ENCODE measurements at regions not wholly inside any gene's neighbourhood (a gene's known extent, or its start where the extent isn't known, plus 50 kb on each side); places are given as distances from the start of the nearest gene placed in this dataset.
A peak's percentile ranks its signal among the peaks of the same experiment; 100 is the strongest.

DNA sequence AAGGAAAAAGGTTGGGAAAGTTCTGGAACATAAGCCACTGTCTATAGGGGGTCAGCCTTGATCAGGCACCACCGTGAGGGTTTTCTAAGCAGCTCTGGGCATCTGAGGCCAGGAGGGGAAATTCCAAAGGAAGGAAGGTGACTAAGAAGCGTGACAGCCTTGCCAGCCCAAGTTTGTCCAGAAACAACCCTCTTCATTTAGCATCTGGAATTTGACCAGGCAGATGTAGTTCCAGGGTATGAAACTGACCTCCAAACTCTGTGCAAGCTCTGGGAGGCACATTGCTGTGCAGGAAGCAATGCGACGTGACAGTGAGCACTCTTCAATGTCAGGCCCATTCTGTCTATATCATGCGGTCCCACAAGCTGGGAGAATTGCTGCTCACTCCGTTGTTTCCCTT lies 85.4 kb upstream of the TPM1 start:
- Mint-ChIP-seq H3K27me3 (ENCODE audit: unreplicated experiment) (no peaks in the 10 kb centered on the region), H3K9me3 (ENCODE audit: unreplicated experiment) (no peaks in the 10 kb centered on the region), H3K4me1 (ENCODE audit: unreplicated experiment) (peaks cover 29% of the 10 kb centered on the region), H3K27ac (ENCODE audit: unreplicated experiment) (peak overlapping the region; percentile 56), H3K4me3 (ENCODE audit: unreplicated experiment) (no peak overlapping the region), H3K36me3 (ENCODE audit: unreplicated experiment) (no peaks in the 10 kb centered on the region)
- TF ChIP-seq, protein P1, sequence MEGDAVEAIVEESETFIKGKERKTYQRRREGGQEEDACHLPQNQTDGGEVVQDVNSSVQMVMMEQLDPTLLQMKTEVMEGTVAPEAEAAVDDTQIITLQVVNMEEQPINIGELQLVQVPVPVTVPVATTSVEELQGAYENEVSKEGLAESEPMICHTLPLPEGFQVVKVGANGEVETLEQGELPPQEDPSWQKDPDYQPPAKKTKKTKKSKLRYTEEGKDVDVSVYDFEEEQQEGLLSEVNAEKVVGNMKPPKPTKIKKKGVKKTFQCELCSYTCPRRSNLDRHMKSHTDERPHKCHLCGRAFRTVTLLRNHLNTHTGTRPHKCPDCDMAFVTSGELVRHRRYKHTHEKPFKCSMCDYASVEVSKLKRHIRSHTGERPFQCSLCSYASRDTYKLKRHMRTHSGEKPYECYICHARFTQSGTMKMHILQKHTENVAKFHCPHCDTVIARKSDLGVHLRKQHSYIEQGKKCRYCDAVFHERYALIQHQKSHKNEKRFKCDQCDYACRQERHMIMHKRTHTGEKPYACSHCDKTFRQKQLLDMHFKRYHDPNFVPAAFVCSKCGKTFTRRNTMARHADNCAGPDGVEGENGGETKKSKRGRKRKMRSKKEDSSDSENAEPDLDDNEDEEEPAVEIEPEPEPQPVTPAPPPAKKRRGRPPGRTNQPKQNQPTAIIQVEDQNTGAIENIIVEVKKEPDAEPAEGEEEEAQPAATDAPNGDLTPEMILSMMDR (IDR thresholded peaks at IDR 0.05) = no peak
- DNase-seq (ENCODE audit: extremely low spot score, unreplicated experiment) = no peak

- H3K4me1 Mint-ChIP-seq (ENCODE audit: unreplicated experiment) = peaks cover 29% of the 10 kb centered on the region
- H3K9me3 Mint-ChIP-seq (ENCODE audit: unreplicated experiment) = no peaks in the 10 kb centered on the region
- no peaks in the 10 kb centered on the region for H3K36me3 Mint-ChIP-seq (ENCODE audit: unreplicated experiment)
- no peak for DNase-seq (ENCODE audit: extremely low spot score, unreplicated experiment)
- TF ChIP-seq, protein P1 (IDR thresholded peaks at IDR 0.05) = no peak
- peak overlapping the region; percentile 14 for H3K27ac Mint-ChIP-seq (ENCODE audit: unreplicated experiment)
- no peaks in the 10 kb centered on the region for H3K27me3 Mint-ChIP-seq (ENCODE audit: unreplicated experiment)
- H3K4me3 Mint-ChIP-seq (ENCODE audit: unreplicated experiment) = no peak overlapping the region
These were observed 83.8 kb upstream of the TPM1 start for GRCh38 chr15:62958528-62959363.

DNA sequence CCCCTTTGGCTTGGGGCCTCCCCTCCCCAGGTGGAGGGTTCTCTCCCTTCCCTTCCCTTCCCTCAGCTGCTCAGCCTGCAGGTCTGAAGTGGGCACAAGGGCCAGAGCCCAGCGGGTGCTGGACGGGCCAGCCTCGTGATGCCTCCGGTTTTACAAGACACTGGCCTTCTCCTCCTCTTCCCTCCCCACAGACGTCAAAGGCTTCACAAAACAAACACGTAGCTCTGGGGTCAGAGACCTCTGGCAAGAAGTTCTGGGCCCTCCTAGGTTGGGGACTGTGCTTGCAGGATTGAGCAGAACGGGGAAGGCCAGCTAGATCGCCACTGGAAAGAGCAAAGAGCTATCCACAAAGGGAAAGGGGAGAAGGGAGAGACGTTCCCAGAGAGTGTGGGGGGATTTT lies 81.4 kb upstream of the TPM1 start:
- H3K4me1 Mint-ChIP-seq (ENCODE audit: unreplicated experiment) = peaks cover 37% of the 10 kb centered on the region
- no peak overlapping the region for H3K4me3 Mint-ChIP-seq (ENCODE audit: unreplicated experiment)

DNA sequence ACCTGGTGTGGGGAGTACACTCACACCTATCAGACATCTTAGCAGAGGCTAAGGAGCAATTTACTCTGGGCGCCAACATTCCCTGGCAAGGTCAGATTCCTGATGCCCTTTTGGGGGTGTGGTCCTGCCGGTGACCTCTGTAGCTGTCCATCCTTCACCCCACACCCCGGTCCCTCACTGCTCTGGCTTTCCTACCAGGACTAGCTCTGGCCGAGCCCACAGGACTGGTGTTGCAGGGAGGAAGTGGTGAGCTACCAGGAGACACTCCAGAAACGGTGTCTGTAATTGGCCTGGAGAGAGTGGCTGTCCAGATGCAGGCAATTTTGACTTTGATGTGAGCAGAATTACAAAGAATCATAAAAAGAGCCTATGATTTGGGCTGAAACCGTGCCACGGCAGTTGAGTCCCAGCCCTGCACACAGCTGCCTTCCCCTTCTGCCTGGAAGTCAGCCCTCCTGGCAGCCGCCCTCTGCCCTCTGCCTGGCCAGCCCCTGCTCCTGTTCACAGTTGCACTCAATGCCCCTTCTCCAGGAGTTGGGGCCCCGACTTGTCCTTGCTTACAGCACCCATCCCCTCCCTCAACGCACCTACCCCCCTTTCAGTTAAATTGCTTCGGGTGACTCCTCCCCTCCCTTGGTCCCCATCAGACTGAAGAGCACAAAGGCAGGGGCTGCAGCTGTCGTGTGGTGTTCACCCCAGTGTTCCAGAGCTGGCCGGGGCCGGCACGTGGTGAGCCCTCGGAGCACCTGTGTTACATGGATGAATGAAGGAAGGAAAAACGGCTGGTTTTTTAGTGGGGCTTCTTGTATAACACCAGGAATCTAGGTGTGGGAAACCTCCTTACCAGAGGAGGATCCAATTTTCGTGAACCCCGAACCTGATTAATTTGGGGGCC lies 80.2 kb upstream of the TPM1 start:
- H3K27ac Mint-ChIP-seq (ENCODE audit: unreplicated experiment) = no peak overlapping the region
- H3K27me3 Mint-ChIP-seq (ENCODE audit: unreplicated experiment) = no peaks in the 10 kb centered on the region

More for the DNA sequence above, 81.4 kb upstream of the TPM1 start:
- TF ChIP-seq, protein P1 (IDR thresholded peaks at IDR 0.05) = no peak
- no peaks in the 10 kb centered on the region for H3K9me3 Mint-ChIP-seq (ENCODE audit: unreplicated experiment)
- H3K36me3 Mint-ChIP-seq (ENCODE audit: unreplicated experiment) = no peaks in the 10 kb centered on the region
- no peak overlapping the region for H3K27ac Mint-ChIP-seq (ENCODE audit: unreplicated experiment)
- H3K27me3 Mint-ChIP-seq (ENCODE audit: unreplicated experiment) = no peaks in the 10 kb centered on the region
- no peak for DNase-seq (ENCODE audit: extremely low spot score, unreplicated experiment)

More for the DNA sequence above, 80.2 kb upstream of the TPM1 start:
- Mint-ChIP-seq H3K36me3 (ENCODE audit: unreplicated experiment) (no peaks in the 10 kb centered on the region), H3K4me1 (ENCODE audit: unreplicated experiment) (peaks cover 29% of the 10 kb centered on the region), H3K9me3 (ENCODE audit: unreplicated experiment) (no peaks in the 10 kb centered on the region), H3K4me3 (ENCODE audit: unreplicated experiment) (no peak overlapping the region)
- TF ChIP-seq, protein P1 (IDR thresholded peaks at IDR 0.05) = no peak
- DNase-seq (ENCODE audit: extremely low spot score, unreplicated experiment) = no peak

Data from osteocyte (in vitro differentiated cells).